ENCODE measurements at regions not wholly inside any gene's neighbourhood (a gene's known extent, or its start where the extent isn't known, plus 50 kb on each side); places are given as distances from the start of the nearest gene placed in this dataset.

DNA sequence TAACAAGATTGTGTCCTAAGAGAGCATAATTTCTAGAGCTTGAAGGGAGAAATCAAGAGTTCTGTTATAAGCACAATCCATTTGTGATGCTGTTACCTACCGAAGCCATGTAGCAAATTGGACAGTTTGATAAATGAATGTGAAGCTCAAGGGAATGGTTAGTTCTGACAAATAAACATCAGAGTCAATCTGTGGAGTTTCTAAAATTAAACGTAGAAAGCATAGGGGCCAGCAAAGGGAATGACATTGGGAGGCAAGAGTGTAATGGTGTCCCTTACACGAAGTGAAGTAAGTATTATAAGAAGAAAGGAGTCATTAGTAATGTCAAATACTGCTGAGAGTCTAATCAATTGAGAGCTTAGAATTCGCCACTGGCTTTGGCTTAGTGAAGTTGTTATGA lies 200.2 kb upstream of the SLITRK1 start:
- H3K9me3 ChIP-seq (ENCODE audit: control insufficient read depth, insufficient read depth, low read length), result no peaks in the 10 kb centered on the region
- H3K9me2 ChIP-seq (replicated peaks; ENCODE audit: control insufficient read depth, low read length), result no peaks in the 10 kb centered on the region
- no peak overlapping the region for H3K4me2 ChIP-seq (ENCODE audit: low read length)
- no peak overlapping the region for H3K27ac ChIP-seq (ENCODE audit: low read depth, low read length)
- H4K20me1 ChIP-seq (ENCODE audit: control insufficient read depth, insufficient read depth, low read depth, low read length), result no peaks in the 10 kb centered on the region
- H3F3A ChIP-seq (ENCODE audit: control insufficient read depth, insufficient read depth), result no peaks in the 10 kb centered on the region
- H3K36me3 ChIP-seq (ENCODE audit: control insufficient read depth, low read length), result no peaks in the 10 kb centered on the region
- H3K27me3 ChIP-seq (ENCODE audit: control insufficient read depth, low read length), result no peaks in the 10 kb centered on the region
- H3K4me3 ChIP-seq (ENCODE audit: low read length), result no peak overlapping the region
- H3K79me2 ChIP-seq (ENCODE audit: control insufficient read depth, low read length), result no peaks in the 10 kb centered on the region
- H3K4me1 ChIP-seq (ENCODE audit: control insufficient read depth, low read length), result no peaks in the 10 kb centered on the region
- TF ChIP-seq, protein P1, sequence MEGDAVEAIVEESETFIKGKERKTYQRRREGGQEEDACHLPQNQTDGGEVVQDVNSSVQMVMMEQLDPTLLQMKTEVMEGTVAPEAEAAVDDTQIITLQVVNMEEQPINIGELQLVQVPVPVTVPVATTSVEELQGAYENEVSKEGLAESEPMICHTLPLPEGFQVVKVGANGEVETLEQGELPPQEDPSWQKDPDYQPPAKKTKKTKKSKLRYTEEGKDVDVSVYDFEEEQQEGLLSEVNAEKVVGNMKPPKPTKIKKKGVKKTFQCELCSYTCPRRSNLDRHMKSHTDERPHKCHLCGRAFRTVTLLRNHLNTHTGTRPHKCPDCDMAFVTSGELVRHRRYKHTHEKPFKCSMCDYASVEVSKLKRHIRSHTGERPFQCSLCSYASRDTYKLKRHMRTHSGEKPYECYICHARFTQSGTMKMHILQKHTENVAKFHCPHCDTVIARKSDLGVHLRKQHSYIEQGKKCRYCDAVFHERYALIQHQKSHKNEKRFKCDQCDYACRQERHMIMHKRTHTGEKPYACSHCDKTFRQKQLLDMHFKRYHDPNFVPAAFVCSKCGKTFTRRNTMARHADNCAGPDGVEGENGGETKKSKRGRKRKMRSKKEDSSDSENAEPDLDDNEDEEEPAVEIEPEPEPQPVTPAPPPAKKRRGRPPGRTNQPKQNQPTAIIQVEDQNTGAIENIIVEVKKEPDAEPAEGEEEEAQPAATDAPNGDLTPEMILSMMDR (IDR thresholded peaks at IDR 0.05; ENCODE audit: low read depth, low read length, poor library complexity, severe bottlenecking), result no peak
- no peak for TF ChIP-seq EZH2phosphoT487 (IDR thresholded peaks at IDR 0.05; ENCODE audit: borderline replicate concordance, low read length)

DNA sequence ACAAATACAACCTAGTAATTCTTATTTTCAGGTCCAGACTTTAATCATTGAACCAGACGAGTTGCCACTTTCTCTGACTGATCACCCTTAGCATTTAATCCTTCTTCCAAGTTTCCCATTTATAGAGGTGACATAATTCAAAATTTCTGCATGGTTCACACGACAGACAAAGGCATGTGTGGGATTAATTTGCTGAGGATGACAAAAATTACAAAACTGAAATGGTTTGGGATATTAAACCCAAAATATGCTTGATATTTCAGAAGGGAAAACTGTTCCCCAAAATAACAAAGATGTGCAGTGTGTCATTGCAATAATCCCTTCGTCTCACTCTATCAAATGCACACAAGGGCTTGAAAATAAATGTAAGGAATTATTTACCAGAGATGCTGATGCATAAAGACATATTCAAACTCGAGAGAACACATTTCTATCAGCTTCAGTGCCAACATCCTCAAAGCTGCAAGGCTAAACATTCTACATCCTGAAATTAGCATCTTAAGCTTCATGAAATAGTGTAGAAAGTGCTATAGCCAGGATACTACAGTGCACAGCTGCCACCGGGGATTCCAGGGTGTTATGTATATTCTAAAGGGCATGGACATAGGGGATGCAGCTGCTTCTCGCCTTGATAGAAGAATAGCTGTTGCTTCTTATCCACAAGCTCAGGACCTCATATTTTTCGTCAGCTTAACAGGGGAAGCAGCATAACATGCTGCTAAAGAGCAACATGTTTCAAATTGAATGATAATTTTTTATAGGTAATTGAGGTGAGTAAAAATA lies 198.7 kb upstream of the SLITRK1 start:
- Histone ChIP-seq H3K9me3 (ENCODE audit: control insufficient read depth, insufficient read depth, low read length) (no peaks in the 10 kb centered on the region), H3K9me2 (replicated peaks; ENCODE audit: control insufficient read depth, low read length) (no peaks in the 10 kb centered on the region), H3K36me3 (ENCODE audit: control insufficient read depth, low read length) (no peaks in the 10 kb centered on the region), H3K4me3 (ENCODE audit: low read length) (no peak overlapping the region), H4K20me1 (ENCODE audit: control insufficient read depth, insufficient read depth, low read depth, low read length) (no peaks in the 10 kb centered on the region), H3K4me1 (ENCODE audit: control insufficient read depth, low read length) (no peaks in the 10 kb centered on the region), H3K79me2 (ENCODE audit: control insufficient read depth, low read length) (no peaks in the 10 kb centered on the region), H3K27ac (ENCODE audit: low read depth, low read length) (no peak overlapping the region), H3F3A (ENCODE audit: control insufficient read depth, insufficient read depth) (no peaks in the 10 kb centered on the region), H3K27me3 (ENCODE audit: control insufficient read depth, low read length) (no peaks in the 10 kb centered on the region), H3K4me2 (ENCODE audit: low read length) (no peak overlapping the region)
- no peak for TF ChIP-seq EZH2phosphoT487 (IDR thresholded peaks at IDR 0.05; ENCODE audit: borderline replicate concordance, low read length)
- TF ChIP-seq, protein P1 (IDR thresholded peaks at IDR 0.05; ENCODE audit: low read depth, low read length, poor library complexity, severe bottlenecking), result no peak

DNA sequence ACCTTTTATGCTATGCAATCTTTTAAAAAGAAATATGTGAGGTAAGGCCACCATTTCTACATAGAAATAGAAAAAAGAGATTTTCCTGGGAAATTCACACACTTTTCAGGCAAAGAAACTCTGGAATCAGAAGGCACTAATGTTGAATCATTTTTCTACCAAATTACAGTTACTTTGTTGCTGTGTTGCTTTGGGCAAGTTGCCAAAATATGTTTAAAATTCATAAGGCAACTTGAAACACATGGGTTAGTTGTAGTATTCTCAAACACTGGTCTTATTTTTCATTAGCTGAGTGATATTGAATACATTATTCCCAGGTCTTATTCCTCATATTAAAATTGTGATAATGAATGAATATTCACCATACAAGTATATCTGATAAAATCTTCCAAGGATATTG lies 195.0 kb upstream of the SLITRK1 start:
- H3K27ac ChIP-seq (ENCODE audit: low read depth, low read length), result no peak overlapping the region
- TF ChIP-seq, protein P1 (IDR thresholded peaks at IDR 0.05; ENCODE audit: low read depth, low read length, poor library complexity, severe bottlenecking), result no peak
- TF ChIP-seq EZH2phosphoT487 (IDR thresholded peaks at IDR 0.05; ENCODE audit: borderline replicate concordance, low read length), result no peak
- no peak overlapping the region for H3K4me3 ChIP-seq (ENCODE audit: low read length)

More for the DNA sequence above, 195.0 kb upstream of the SLITRK1 start:
- no peaks in the 10 kb centered on the region for H3K27me3 ChIP-seq (ENCODE audit: control insufficient read depth, low read length)
- no peaks in the 10 kb centered on the region for H3K9me3 ChIP-seq (ENCODE audit: control insufficient read depth, insufficient read depth, low read length)
- no peaks in the 10 kb centered on the region for H3K36me3 ChIP-seq (ENCODE audit: control insufficient read depth, low read length)
- no peaks in the 10 kb centered on the region for H3K9me2 ChIP-seq (replicated peaks; ENCODE audit: control insufficient read depth, low read length)
- H4K20me1 ChIP-seq (ENCODE audit: control insufficient read depth, insufficient read depth, low read depth, low read length), result no peaks in the 10 kb centered on the region
- no peaks in the 10 kb centered on the region for H3F3A ChIP-seq (ENCODE audit: control insufficient read depth, insufficient read depth)
- no peaks in the 10 kb centered on the region for H3K79me2 ChIP-seq (ENCODE audit: control insufficient read depth, low read length)
- H3K4me1 ChIP-seq (ENCODE audit: control insufficient read depth, low read length), result no peaks in the 10 kb centered on the region
- no peak overlapping the region for H3K4me2 ChIP-seq (ENCODE audit: low read length)

Measured in DOHH2 (cell line).